Esophagus muscularis mucosa (tissue), 4 donors: ENCODE measurements at regions not wholly inside any gene's neighbourhood (a gene's known extent, or its start where the extent isn't known, plus 50 kb on each side); places are given as distances from the start of the nearest gene placed in this dataset.

Experiments
- DNase-seq: peaks from one replicate; pipeline ENCODE4 v3.0.0-alpha.2; 2017; ENCODE audit errors: extremely low spot score
- H3K27ac ChIP-seq, 4 donors: fragments of 200-600 bp; sonication (generic); replicated peaks in 1 of 4; 1 replicate in 3 of 4; 2 replicates in 1 of 4; pipeline ENCODE4 v1.5.1; 2016 to 2019; ENCODE audit warnings: mild to moderate bottlenecking in 1 of 4
- H3K27me3 ChIP-seq, 4 donors: fragments of 200-600 bp; sonication (generic); one replicate each; pipeline versions ENCODE4 v1.5.1 to v1.6.0; 2016 to 2019
- H3K36me3 ChIP-seq, 4 donors: fragments of 200-600 bp; sonication (generic); one replicate each; pipeline ENCODE4 v1.5.1; 2016 to 2019
- H3K4me1 ChIP-seq, 4 donors: fragments of 200-600 bp; sonication (generic); one replicate each; pipeline ENCODE4 v1.5.1; 2016 to 2019
- H3K4me3 ChIP-seq, 4 donors: fragments of 200-600 bp; sonication (generic); 1 replicate in 2 of 4; 2 replicates in 2 of 4; pipeline ENCODE4 v1.5.1; 2016 to 2019; ENCODE audit warnings: mild to moderate bottlenecking in 4 of 4, moderate library complexity in 1 of 4
- H3K9me3 ChIP-seq, 4 donors: fragments of 200-600 bp; sonication (generic); 1 replicate in 3 of 4; 2 replicates in 1 of 4; pipeline ENCODE4 v1.5.1; 2016 to 2019
- EP300 ChIP-seq: sonication (generic); formaldehyde crosslinking; IDR thresholded peaks from one replicate; pipeline ENCODE4 v1.6.1; 2017; ENCODE audit warnings: antibody characterized with exemption
- POLR2A ChIP-seq: fragments of 450-650 bp; IDR thresholded peaks from one replicate; pipeline ENCODE4 v1.6.1; 2017; ENCODE audit warnings: antibody characterized with exemption, moderate library complexity, mild to moderate bottlenecking, low read depth
- POLR2AphosphoS5 ChIP-seq, 2 donors: sonication (generic); formaldehyde crosslinking; IDR thresholded peaks; one replicate each; pipeline ENCODE4 v1.6.1; 2017; ENCODE audit warnings: antibody characterized with exemption in 2 of 2
- WGBS: methylation state at CpG from one replicate; pipeline ENCODE4 v1.1.5; 2018; 5-methylcytosine and 5-hydroxymethylcytosine counted together
- intact Hi-C: fragments of 100-400 bp; cut with DNase I; formaldehyde crosslinking; loops from one replicate; pipeline ENCODE4 v1.15.1; 2023
- TF ChIP-seq, protein P1 (sequence below), 3 experiments: fragments of 200-600 bp in 2 of 3; fragments of 450-650 bp in 1 of 3; sonication (generic) in 2 of 3; IDR thresholded peaks; one replicate each; pipeline ENCODE4 v1.5.1; 2017 to 2019; ENCODE audit warnings: antibody characterized with exemption in 3 of 3, mild to moderate bottlenecking in 2 of 3, moderate library complexity in 1 of 3

DNA sequence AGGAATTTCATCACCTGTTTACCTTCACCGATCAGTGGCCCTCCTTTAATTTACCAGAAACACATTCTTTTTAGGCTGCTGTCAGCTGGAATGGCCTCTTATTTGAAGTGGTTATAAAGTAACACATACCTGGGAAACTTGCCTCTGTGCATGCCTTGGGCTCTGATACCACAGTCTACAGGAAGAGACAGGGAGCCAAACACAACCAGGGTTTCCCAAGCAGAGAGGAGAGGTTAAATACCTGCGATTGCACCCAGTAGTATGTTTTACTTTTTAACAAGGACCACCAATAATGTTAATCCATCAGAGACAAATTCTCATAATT is 444.0 kb upstream of the SGCG start:
- DNase-seq, result no peak
- Histone ChIP-seq H3K36me3 (no peaks in the 10 kb centered on the region), H3K4me1 (no peaks in the 10 kb centered on the region), H3K27ac (no peak overlapping the region), H3K9me3 (peaks cover 0 to 7% (median 0%) of the 10 kb centered on the region in 4 donors), H3K4me3 (no peak overlapping the region), H3K27me3 (peaks cover 0 to 16% (median 0%) of the 10 kb centered on the region in 4 donors)
- no peak for TF ChIP-seq POLR2AphosphoS5 (IDR thresholded peaks at IDR 0.05)
- TF ChIP-seq POLR2A, result no peak
- no peak for TF ChIP-seq EP300
- TF ChIP-seq, protein P1, sequence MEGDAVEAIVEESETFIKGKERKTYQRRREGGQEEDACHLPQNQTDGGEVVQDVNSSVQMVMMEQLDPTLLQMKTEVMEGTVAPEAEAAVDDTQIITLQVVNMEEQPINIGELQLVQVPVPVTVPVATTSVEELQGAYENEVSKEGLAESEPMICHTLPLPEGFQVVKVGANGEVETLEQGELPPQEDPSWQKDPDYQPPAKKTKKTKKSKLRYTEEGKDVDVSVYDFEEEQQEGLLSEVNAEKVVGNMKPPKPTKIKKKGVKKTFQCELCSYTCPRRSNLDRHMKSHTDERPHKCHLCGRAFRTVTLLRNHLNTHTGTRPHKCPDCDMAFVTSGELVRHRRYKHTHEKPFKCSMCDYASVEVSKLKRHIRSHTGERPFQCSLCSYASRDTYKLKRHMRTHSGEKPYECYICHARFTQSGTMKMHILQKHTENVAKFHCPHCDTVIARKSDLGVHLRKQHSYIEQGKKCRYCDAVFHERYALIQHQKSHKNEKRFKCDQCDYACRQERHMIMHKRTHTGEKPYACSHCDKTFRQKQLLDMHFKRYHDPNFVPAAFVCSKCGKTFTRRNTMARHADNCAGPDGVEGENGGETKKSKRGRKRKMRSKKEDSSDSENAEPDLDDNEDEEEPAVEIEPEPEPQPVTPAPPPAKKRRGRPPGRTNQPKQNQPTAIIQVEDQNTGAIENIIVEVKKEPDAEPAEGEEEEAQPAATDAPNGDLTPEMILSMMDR (IDR thresholded peaks at IDR 0.05), result no peak
- 22% methylated on average over 1 of the region's 2 CpGs for WGBS
- intact Hi-C loops, result no loop called here

GRCh38 chr13:22738357-22738756 is 442.4 kb upstream of the SGCG start:
- Histone ChIP-seq H3K4me3 (no peak overlapping the region), H3K27ac (no peak overlapping the region), H3K27me3 (peaks cover 0 to 16% (median 0%) of the 10 kb centered on the region in 4 donors), H3K9me3 (peaks cover 0 to 7% (median 0%) of the 10 kb centered on the region in 4 donors), H3K4me1 (no peaks in the 10 kb centered on the region), H3K36me3 (no peaks in the 10 kb centered on the region)
- intact Hi-C loops, result no loop called here
- 90% methylated on average over 3 of the region's 3 CpGs for WGBS
- TF ChIP-seq, protein P1 (IDR thresholded peaks at IDR 0.05), result no peak
- TF ChIP-seq POLR2AphosphoS5 (IDR thresholded peaks at IDR 0.05) (no peak), EP300 (no peak), POLR2A (no peak)
- DNase-seq, result no peak

- Histone ChIP-seq H3K4me3 (no peak overlapping the region), H3K27ac (no peak overlapping the region)
- WGBS, result 30% methylated on average over 3 of the region's 3 CpGs
Measured at GRCh38 chr13:22740264-22740663, 440.5 kb upstream of the SGCG start.

GRCh38 chr13:22744688-22745452 is 435.9 kb upstream of the SGCG start:
- intact Hi-C loops, result no loop called here
- peaks cover 0 to 7% (median 0%) of the 10 kb centered on the region in 4 donors for H3K9me3 ChIP-seq
- TF ChIP-seq EP300, result no peak
- TF ChIP-seq, protein P1 (IDR thresholded peaks at IDR 0.05), result no peak
- TF ChIP-seq POLR2A, result no peak
- TF ChIP-seq POLR2AphosphoS5 (IDR thresholded peaks at IDR 0.05), result no peak
- no peak for DNase-seq
- H3K36me3 ChIP-seq, result no peaks in the 10 kb centered on the region
- 86% methylated on average over 23 of the region's 24 CpGs for WGBS
- no peak overlapping the region for H3K27ac ChIP-seq
- no peaks in the 10 kb centered on the region for H3K27me3 ChIP-seq
- no peak overlapping the region for H3K4me3 ChIP-seq
- no peaks in the 10 kb centered on the region for H3K4me1 ChIP-seq

More at GRCh38 chr13:22740264-22740663, 440.5 kb upstream of the SGCG start:
- peaks cover 0 to 7% (median 0%) of the 10 kb centered on the region in 4 donors for H3K9me3 ChIP-seq
- intact Hi-C loops, result no loop called here
- no peak for TF ChIP-seq POLR2A
- no peak for TF ChIP-seq EP300
- TF ChIP-seq, protein P1 (IDR thresholded peaks at IDR 0.05), result no peak
- no peak for TF ChIP-seq POLR2AphosphoS5 (IDR thresholded peaks at IDR 0.05)
- peaks cover 0 to 11% (median 0%) of the 10 kb centered on the region in 4 donors for H3K27me3 ChIP-seq
- H3K4me1 ChIP-seq, result no peaks in the 10 kb centered on the region
- H3K36me3 ChIP-seq, result no peaks in the 10 kb centered on the region
- DNase-seq, result no peak
